AG04450 (cell line): ENCODE measurements at regions not wholly inside any gene's neighbourhood (a gene's known extent, or its start where the extent isn't known, plus 50 kb on each side); places are given as distances from the start of the nearest gene placed in this dataset.

Experiments used
- CTCF ChIA-PET: fragments of 300-600, 350-600 bp; formaldehyde crosslinking; extraction: SDS; loops from one replicate; lab custom pipeline; 2022; ENCODE audit warnings: antibody characterized with exemption, inconsistent platforms; lab: Charles Lee
- POLR2A ChIA-PET: fragments of 350-600 bp; formaldehyde crosslinking; extraction: SDS; loops from one replicate; lab custom pipeline; 2021; ENCODE audit warnings: antibody characterized with exemption, inconsistent platforms; lab: Yijun Ruan, JAX
- DNase-seq: peaks from one replicate; pipeline ENCODE4 v3.0.0-alpha.2; 2011; ENCODE audit warnings: low read depth, low spot score
- H3K27ac ChIP-seq: one replicate; pipeline ENCODE4 v1.5.1; 2012; ENCODE audit warnings: low read depth, low read length, control low read depth
- H3K27me3 ChIP-seq: one replicate; pipeline ENCODE4 v1.6.0; 2012; ENCODE audit warnings: low read length; ENCODE audit not compliant: control insufficient read depth, insufficient read depth
- H3K4me3 ChIP-seq: 2 replicates; pipeline ENCODE4 v1.5.1; 2011; ENCODE audit warnings: mild to moderate bottlenecking, low read depth, low read length, control low read depth
- H3K9me3 ChIP-seq: 2 replicates; pipeline ENCODE4 v1.5.1; 2012; ENCODE audit warnings: low read length; ENCODE audit not compliant: control insufficient read depth, insufficient read depth
- TF ChIP-seq, protein P1 (sequence below): IDR thresholded peaks from 2 replicates; pipeline ENCODE4 v1.5.1; 2011; ENCODE audit warnings: low read depth, low read length, control low read depth, inconsistent platforms

DNA sequence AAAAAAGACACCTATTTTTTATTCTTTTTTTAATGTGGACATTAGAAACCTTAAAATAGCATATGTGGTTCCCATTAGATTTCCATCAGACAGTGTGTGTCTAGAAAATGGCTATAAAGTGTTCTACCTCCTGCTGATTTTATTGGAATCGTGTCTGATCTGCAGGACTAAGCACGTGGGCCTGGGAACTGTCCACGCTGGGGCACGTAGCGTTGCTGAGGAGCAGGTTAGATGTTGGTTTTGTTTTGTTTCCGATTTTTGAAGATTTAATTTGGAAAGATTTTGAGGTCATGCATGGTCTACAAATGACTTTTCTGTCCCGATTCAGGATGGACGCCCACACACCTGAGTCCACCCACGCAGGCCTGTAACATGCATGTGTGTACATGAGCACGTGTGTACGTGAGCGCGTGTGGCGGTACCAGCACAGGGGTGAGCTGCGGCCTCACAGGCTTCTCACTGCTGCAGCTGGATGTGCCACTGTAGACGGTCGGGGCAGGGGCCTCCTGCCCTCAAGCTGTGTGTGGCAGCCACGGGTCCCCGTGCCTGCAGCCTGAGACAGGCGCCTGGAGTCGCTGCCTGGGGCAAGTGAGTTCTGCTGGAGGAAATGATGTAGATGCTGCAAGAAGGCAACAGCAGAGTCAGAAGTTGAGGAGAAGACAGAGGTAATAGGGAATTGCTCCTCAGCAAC is 99.7 kb upstream of the CTDP1 start:
- ChIA-PET POLR2A (no interaction called here), CTCF (no interaction called here)
- TF ChIP-seq, protein P1, sequence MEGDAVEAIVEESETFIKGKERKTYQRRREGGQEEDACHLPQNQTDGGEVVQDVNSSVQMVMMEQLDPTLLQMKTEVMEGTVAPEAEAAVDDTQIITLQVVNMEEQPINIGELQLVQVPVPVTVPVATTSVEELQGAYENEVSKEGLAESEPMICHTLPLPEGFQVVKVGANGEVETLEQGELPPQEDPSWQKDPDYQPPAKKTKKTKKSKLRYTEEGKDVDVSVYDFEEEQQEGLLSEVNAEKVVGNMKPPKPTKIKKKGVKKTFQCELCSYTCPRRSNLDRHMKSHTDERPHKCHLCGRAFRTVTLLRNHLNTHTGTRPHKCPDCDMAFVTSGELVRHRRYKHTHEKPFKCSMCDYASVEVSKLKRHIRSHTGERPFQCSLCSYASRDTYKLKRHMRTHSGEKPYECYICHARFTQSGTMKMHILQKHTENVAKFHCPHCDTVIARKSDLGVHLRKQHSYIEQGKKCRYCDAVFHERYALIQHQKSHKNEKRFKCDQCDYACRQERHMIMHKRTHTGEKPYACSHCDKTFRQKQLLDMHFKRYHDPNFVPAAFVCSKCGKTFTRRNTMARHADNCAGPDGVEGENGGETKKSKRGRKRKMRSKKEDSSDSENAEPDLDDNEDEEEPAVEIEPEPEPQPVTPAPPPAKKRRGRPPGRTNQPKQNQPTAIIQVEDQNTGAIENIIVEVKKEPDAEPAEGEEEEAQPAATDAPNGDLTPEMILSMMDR, result no peak
- no peak for DNase-seq
- H3K9me3 ChIP-seq, result peaks cover 27% of the 10 kb centered on the region; the same call in 1 of the 2 replicates
- H3K4me3 ChIP-seq, result no peak overlapping the region
- no peak overlapping the region for H3K27ac ChIP-seq
- H3K27me3 ChIP-seq, result no peaks in the 10 kb centered on the region

DNA sequence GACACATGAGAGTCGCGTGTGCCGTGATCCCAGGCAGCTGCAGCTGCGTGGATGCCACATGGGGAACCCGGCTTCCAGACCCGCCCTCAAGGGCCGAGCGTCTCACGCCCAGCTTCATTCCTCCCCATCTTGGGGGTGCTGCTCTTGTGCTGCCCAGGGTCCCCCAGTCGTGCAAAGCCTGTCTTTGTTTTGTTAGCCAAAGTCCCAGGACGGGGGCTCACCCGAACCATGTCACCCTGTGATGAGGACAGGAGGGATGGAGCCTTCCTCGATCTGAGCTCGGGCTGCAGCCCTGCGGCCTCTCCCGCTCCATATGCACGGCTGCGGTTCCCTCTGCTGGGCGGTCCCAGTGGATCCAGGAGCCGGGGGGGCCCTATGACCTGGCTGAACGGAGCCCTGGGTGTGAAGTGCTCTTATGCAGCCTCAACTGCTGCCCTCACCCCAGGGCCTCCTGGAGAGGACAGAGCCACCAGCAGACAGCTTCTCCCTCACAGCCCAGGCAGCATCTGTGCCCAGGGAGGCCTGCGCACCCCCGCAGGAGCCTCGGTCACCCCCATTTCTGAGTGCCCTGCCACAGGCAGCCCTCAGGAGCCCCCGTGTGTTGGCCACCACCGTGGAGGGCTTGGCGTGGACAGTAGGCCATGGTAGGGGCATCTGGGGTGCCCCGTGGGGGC is 99.0 kb upstream of the CTDP1 start:
- POLR2A ChIA-PET, result no interaction called here
- Histone ChIP-seq H3K27ac (no peak overlapping the region), H3K9me3 (peaks cover 22% of the 10 kb centered on the region; the same call in 1 of the 2 replicates), H3K4me3 (no peak overlapping the region), H3K27me3 (no peaks in the 10 kb centered on the region)
- CTCF ChIA-PET, result no interaction called here
- TF ChIP-seq, protein P1, result no peak
- no peak for DNase-seq

DNA sequence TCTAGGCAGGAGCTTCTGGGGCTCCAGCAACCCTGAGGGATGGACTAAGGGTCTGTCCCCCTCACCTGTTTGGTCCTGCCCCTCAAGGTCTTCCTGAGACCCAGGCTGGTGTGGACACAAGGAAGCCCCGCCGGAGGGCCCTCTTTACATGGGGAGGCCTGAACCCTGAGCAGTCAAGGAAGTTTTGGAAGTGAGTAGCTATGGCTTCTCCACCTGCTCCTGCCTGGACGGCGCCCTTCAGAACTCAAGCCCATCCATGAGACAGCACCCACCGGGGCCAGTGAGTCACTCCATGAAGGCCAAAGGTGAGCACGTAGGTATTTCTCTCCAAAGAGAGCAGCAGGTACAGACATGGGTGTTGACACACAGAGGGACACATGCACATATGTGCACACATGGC is 98.2 kb upstream of the CTDP1 start:
- POLR2A ChIA-PET, result no interaction called here
- Histone ChIP-seq H3K9me3 (peaks cover 17% of the 10 kb centered on the region; the same call in 1 of the 2 replicates), H3K4me3 (no peak overlapping the region), H3K27me3 (no peaks in the 10 kb centered on the region), H3K27ac (no peak overlapping the region)
- TF ChIP-seq, protein P1, result no peak
- no peak for DNase-seq
- CTCF ChIA-PET, result no interaction called here

DNA sequence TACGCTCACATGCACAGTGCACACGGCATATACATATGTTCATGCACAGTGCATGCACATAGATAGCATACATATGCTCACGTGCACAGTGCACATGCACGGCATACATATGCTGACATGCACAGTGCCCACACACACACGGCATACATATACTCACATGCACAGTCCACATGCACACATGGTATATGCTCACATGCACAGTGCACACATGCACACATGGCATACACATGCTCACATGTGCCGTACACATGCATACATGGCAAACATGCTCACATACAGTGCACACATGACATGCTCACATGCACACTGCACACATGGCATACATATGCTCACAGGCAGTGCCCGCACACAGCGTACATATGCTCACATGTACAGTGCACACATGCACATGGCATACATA is 97.7 kb upstream of the CTDP1 start:
- ChIA-PET CTCF (no interaction called here), POLR2A (no interaction called here)
- TF ChIP-seq, protein P1, result no peak
- Histone ChIP-seq H3K27ac (no peak overlapping the region), H3K4me3 (no peak overlapping the region), H3K9me3 (peaks cover 17% of the 10 kb centered on the region; the same call in 1 of the 2 replicates), H3K27me3 (peaks cover 3% of the 10 kb centered on the region)
- DNase-seq, result no peak

DNA sequence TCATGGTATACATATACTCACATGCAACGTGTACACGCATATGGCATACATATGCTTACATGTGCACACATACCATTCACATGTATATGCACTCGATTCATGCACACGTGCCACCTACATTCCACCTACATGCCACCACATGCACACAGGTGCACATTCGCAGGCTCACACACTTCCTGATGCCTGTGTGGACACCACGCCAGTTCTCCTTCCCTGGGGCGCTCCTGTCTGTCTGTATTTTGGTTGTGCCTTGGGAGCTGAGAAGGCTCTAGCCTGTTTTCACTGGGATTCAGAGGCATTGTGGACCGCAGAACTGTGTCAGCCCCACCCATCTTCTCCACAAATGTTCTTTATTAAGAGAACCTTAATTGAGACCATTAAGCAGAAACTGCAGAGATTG is 96.6 kb upstream of the CTDP1 start:
- no peak for DNase-seq
- TF ChIP-seq, protein P1, result no peak
- peaks cover 17% of the 10 kb centered on the region; the same call in 1 of the 2 replicates for H3K9me3 ChIP-seq
- ChIA-PET CTCF (no interaction called here), POLR2A (no interaction called here)
- H3K27me3 ChIP-seq, result peaks cover 9% of the 10 kb centered on the region
- no peak overlapping the region for H3K27ac ChIP-seq
- H3K4me3 ChIP-seq, result no peak overlapping the region
